Peyer's patch (tissue), 4 donors: ENCODE measurements at regions not wholly inside any gene's neighbourhood (a gene's known extent, or its start where the extent isn't known, plus 50 kb on each side); places are given as distances from the start of the nearest gene placed in this dataset.

Experiments
- CTCF ChIP-seq, 6 experiments: fragments of 450-650 bp in 4 of 6; fragments of 200-600 bp in 2 of 6; sonication (generic) in 1 of 6; IDR thresholded peaks; one replicate each; pipeline ENCODE4 v1.5.1; 2017 to 2019; ENCODE audit warnings: antibody characterized with exemption in 6 of 6, mild to moderate bottlenecking in 3 of 6, moderate library complexity in 1 of 6
- POLR2A ChIP-seq, 2 donors: fragments of 450-650 bp; IDR thresholded peaks; one replicate each; pipeline ENCODE4 v1.5.1; 2017; ENCODE audit warnings: antibody characterized with exemption in 2 of 2, mild to moderate bottlenecking in 2 of 2, moderate library complexity in 2 of 2

- no peak for TF ChIP-seq CTCF (IDR thresholded peaks at IDR 0.05)
- TF ChIP-seq POLR2A (IDR thresholded peaks at IDR 0.05), result no peak
Observed at GRCh38 chr2:185610301-185610700, 128.3 kb upstream of the FSIP2 start.
